Activated CD8-positive, alpha-beta memory T cell treated with anti-CD3 and anti-CD28 coated beads, Interleukin-2, amount 50 U/mL, for 24 hours (primary cell): ENCODE measurements at regions not wholly inside any gene's neighbourhood (a gene's known extent, or its start where the extent isn't known, plus 50 kb on each side); places are given as distances from the start of the nearest gene placed in this dataset.

Experiments used
- DNase-seq: peaks from one replicate; pipeline ENCODE4 v3.0.0-alpha.2; 2020; ENCODE audit errors: extremely low read depth

DNA sequence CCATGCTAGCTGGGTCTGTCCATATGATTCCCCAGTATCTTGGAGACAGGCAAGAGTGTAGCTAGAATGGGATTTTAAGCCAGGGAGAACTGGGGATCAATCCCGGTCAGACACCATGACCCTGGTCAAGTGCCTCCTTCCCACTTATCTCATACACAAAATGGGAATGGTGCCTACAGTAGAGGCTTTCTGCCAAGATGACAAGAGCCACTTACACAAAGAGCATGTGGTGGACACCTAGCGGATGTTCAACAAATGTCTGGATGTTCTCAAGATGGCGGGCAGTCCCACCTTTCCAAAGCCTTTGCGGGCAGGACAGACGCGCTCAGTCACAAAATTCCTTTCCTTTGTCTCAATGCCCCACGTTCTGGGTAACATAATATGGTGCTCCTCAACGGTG lies 57.3 kb downstream of the MAF start:
- no peak for DNase-seq

DNA sequence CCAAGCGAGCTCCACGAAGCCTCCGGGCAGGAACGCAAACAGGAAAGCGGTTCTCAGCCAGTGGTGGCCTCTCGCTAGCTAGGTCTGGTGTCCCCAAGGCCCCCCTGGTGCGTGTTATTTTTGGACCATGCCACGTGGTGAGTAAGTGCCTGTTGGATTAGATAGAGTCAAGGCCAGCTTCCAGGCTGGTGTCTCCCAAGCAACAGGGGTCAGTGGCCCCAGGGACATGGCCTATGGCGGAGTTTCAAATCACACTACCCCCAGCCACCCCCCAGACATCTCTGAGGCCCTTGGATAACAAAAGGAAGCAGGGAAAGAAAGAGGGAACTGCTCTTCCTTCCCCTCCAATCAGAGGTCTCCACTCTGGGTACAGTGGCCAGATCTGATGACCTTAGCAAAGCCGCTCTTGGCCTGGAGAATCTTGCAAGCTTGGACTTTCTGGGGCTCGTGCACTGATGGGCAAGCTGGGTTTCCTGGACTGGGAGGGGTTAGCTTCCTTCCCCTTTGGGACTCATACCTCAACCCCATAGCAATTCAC lies 58.2 kb downstream of the MAF start:
- DNase-seq = no peak

DNA sequence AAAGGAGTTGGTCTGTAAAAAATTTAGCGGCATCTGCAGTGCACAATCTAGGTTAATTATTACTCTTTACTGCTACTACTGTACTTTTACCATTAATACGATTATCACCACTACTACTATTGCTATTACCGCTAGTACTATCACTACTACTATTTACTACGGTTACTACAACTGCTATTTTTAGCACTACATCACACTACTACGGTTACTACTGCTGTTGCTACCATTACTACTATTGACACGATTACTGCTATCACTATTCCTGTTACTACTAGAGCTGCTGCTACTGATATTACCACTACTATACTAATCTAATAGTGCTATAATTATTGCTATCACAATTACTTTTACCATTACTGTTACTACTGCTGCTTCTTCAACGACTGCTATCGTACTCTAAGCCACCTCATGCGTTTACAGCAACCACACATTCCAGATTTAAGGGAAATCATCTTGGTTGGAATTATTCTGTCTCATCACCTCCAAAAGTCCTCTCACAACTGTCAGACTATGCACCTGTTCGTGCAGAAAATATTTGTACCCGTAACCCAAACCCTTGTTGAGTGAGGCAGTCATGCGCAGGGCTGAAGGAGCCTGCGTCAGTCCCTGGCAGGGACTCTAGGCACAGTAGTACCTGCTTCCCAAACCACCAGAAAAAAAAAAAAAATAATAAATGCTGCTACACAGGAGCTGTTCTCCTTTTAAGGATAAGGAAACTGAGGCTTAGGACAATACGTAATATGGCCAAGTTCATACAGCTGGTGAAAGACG lies 59.5 kb downstream of the MAF start:
- DNase-seq = no peak

DNA sequence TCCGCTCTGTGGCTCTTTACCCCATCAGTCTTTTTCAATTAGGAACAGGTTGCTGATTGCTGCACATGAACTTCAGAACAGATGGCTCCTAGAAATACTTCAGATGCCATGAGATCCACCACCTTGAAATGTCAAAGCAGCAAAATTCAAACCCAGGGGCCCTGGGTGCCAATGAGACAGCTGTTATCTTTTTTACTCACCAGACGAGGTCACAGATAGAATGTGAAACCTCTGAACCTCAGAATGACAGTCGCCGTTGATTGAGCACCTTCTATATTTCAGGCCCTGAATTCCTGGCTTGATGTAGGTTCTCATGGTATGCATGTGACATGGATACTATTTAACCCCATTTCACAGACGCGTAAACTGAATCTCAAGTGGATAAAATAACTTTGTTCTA lies 63.0 kb downstream of the MAF start:
- no peak for DNase-seq

DNA sequence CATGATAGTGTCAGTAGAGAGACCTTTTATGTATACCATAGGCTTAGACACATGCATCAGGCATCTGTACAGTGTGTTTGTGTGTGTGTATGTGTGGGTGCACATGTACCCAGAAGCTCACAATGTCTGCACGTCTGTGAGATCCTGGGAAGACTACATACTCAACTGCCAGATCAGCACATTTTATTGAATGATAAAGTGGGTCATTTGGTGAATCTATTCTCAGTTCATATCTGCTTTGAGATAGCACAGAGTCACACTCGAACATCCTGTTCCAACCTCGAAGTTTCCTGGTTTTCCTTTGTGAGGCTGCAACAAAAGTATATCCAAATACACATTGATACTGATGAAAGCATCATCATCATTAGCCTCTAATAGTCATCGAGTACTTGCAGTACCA lies 63.6 kb downstream of the MAF start:
- no peak for DNase-seq

DNA sequence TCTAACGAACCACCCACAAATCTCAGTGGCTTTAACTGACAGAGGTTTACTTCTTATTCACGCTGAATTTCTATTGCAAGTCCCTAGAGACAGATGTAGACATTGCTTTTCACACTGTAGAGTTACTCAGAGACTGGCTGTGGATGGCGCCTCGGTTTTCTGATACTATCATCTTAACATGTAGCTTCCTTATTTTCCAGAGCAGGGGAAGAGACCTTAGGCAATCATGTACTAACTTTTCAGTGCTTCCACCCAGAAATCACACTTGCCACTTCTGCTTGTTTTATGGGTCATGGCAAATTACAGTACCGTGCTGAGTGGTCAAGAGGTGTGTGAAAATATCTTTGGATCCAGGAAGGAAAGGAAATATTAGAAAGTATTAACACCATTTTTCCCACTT lies 65.4 kb downstream of the MAF start:
- DNase-seq = no peak

DNA sequence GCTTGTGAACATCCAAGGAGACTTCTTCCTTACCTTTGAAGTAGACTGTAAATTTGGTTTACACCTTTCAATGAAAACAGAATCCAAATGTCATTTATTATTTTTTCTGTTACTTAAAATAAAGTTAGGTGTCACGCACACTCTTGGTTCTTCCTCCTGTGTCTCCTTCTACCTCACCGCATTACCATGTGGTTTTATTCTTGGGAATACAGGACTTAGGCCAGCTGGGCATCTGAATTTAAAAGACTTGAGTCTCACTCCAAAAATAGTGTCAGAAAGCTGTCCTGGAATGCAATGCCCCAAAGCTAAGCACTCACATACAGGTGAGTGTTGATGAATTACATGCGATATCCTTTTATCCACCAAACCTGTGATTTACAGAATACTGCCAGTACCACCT lies 66.4 kb downstream of the MAF start:
- DNase-seq = no peak

DNA sequence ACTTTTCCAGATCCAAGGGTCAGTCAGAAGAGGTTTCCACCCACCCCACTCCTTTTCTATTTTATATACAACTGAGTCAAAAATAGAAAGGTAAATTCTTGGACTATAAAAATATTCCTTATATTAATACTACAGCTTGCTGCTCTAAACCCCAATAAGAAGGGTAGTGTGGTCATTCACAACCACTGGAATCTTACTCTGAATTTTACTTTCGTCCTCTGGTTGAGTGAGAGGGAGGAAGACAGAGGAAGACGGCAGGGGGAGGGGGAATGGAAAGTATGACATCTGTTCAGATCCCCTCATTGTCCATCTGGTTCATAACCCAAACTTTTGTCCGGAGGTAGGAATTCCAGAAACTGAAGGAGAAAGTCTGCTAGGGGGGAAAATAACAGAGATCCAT lies 67.2 kb downstream of the MAF start:
- DNase-seq = no peak

DNA sequence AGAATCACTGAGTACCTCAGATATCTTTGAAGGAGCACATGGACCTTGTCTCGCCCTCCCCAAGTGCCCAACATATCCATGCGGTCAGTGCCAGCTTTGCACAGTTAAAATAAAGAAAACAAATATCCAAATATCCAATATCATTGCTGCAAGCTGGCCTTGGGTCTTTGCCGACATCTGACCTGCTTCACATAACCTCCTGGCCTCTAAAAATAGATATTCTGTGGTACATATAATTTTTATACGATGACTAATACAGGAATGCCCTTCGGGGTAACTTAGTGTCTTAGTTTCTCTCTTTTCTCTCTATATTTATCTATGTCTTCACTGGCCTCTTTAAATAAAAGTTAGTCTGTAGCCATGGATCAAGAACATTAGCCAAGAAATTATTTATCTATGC lies 67.8 kb downstream of the MAF start:
- DNase-seq = no peak

DNA sequence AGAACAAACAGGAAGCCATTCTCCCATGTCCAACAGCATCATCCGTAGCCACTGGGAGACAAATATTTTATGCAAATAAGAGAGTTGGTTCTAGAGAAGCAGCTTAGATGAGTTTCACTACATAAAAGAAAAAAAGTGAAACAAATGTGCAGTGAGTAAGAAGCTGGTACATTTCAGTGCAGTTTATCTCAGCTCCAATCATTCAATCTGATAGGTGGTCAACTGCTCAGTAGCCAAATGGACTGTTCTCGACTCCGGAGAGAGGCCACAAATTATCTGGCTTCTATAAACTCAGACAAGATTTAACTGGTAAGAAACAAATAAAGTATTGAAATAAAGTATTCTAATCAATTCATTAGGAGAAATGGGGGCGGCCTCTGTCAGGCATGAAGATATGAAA lies 68.3 kb downstream of the MAF start:
- no peak for DNase-seq

DNA sequence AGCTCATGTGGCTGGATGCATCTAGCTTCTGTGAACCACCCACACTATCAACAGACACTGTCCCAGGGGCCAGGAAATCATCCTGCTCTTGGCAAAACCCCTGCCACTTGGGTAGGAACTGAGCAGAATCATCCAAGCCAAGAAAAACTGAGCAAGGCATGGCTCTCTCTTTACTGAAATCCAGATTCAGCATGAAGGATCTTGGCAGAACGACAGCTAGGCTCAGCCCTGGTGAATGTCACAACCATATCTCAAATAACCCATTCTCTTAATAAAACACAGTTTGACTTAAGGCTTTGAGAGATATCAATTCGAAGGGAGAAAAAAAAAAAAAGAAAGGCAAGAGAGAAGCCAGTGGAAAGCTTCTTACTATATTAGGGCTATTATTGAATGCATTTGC lies 72.2 kb downstream of the MAF start:
- DNase-seq = no peak

DNA sequence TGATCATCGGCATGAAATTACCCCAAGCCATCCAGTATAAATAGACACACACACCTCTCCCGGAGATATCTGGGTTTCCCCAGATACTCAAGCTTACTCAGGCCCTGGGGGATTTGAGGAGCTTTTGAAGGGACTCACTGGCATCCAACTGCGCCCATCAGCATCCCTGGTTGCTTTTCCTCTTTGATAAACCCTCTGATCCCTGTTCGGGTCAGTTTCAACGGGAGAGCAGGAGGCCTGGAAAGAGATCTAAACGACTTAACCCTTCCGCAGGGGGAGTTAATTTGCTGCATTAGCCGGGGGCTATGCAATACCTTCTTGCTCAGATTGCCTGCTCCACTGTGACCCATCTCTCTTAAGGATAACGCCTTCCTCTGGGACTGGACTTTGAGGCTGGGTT lies 76.6 kb downstream of the MAF start:
- no peak for DNase-seq

DNA sequence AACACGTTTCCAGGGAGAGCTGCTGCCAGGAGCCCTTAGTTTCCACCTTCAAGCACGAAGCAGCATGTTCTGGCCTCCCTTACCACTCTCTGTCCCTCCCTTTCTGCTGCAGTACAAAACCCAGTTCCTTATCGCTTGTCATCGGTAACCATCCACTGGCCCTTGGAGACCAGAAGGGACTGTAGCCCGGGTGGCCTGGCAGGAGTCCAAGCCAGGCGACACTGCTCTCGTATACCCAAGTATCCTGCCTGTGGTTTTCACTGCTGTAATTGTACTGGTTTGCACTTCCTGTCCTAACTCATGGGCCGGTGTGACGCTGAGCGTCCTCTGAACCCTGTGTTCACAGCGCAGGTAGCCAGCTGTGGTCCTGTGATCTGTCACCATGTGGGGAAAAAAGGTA lies 81.1 kb downstream of the MAF start:
- no peak for DNase-seq

DNA sequence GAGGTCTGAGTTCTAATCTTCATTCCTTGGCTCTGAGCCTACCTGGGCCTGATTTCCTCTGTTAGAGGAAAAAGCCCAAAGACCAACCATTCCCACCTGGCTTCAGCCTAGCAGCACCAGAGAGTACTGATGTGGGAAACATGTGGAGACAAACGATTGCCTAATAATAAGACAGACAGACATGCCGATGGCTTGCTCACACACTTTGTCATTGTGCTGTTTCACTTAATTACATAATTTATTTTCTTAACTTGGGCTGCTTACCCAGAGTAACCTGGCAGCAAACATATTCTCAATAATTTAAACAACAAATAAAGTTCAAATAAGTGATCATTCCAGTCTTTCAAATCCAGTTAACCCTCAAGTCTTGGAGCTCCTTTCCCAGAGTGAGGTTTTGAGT lies 83.4 kb downstream of the MAF start:
- no peak for DNase-seq

DNA sequence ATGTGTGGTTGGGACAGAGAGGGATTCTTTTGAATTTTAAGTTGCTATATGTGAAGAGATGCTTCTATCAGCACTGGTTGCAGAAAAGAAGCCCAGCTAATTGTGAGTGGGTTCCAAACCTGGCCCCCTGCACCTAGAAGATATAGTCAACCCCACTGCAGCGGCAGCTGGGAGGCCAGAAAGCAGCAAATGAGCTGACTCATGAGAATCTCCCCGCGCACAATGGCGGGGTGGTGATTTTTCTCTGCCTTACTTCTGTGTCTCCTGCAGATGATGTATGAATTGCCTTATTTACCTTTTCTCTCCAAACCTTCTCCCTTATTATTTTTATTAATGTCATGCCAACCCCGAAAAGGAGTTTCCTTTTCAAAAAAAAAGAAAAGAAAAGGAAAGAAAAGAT lies 89.7 kb downstream of the MAF start:
- no peak for DNase-seq

DNA sequence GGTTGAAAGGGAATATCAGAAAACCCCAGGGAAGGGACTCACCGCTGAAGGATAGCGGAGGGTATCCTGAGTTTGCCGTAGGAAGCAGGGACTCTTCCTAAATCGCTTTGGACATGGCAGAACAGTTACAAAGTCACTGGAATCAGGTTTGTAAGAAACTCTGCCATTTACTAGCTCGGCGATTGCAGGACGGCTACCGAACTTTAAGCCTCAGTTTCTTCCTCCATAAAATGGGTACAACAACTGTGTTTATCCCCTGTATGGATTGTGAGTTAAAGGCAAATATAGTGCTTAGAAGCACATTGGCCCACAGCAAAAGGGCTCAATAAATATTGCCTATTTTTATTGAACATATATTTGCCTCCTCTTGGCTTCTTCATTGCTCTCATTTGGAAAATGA lies 90.6 kb downstream of the MAF start:
- no peak for DNase-seq

DNA sequence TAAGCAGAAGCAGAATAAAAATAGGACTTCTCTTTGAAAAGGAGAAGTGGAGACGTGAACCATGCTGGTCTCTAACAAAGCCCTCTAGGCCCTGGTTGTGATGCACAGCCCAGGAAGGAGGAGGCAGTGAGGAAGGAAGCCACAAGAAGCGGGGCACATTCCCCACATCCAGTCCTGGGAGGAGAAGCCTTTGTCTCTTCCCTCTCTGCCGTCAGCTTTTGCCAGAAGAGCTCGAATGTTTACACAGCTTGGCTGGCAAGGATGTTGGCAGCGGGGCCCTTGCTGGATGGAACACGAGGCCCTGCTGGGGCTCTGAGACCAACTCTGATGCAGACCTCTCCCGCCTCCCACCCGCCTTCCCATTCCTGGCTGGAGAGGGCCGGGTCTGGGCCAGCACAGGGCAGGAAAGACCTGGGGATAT lies 91.3 kb downstream of the MAF start:
- DNase-seq = no peak

DNA sequence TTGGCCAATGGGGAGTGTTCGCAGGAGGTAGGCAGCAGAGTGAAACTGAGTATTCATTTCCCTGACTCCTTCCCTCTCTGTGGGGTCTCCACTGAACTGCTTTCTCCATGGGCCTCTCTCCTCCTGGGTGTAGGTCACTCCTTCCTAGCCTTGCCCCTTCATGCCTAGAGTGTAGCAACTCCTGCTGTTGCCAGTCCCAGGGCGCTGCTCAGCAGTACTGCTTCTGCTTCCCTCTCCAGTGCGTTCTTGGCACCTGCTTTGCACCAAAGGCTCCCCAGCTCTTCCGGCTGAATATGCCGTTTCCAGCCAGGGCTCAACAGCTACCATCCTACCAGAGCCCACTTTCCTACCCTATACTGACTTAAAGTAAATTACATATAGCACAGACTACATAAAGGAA lies 92.2 kb downstream of the MAF start:
- no peak for DNase-seq

DNA sequence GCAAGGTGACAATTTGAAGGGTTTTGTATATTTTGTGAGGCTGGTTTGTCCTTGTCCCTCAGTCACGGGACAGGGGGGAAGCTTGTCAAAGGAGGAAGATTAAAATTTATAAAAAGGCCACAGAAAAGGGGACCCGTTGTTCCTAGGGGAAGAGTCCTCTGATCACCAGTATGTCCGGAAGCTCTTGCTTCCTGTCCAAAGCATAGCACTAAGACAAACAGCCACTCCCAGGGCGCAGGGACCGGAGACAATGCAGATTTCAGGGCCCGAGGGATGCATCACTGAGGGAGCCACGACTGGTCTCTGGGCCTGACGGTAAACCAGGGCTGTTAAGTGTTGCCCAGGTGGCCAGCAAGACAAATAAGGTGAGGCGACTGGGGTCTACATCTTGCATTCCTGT lies 95.2 kb downstream of the MAF start:
- no peak for DNase-seq

DNA sequence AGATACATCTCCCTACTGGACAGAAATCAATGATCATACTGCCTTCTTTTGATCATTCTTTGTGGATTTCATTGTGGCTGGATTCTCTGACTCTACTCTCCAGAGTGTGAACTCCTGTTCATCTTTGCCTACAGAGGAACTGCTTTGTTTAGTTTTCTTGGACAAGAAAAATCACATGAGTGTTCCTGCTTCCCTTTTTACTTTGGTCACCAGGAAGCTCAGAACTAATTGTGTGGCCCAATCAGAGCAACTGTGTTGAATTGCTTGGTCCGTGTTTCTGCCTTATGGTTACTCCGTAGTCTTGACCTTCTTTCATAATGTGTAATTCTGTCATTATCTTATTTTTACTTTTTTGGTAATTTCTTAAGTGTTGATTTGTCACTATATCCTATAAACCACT lies 97.0 kb downstream of the MAF start:
- DNase-seq = no peak

DNA sequence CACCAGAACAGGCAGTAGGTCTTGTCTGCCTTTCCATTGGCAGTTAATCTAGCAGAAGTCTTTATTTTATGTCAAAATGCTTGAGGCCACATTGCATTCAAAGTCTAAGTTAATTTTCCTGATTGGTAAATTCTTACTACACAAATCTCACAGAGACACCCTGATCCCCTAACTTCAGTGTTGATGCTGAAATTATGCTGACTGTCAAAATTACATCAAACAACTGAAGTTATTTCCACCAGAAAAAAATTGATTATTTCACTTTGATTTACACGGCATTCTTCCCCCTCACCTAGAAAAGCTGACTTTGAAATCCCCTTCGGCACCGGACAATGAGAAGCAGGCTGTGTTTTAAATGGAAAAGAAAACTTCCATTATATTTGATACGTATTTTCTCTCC lies 99.1 kb downstream of the MAF start:
- DNase-seq = no peak

DNA sequence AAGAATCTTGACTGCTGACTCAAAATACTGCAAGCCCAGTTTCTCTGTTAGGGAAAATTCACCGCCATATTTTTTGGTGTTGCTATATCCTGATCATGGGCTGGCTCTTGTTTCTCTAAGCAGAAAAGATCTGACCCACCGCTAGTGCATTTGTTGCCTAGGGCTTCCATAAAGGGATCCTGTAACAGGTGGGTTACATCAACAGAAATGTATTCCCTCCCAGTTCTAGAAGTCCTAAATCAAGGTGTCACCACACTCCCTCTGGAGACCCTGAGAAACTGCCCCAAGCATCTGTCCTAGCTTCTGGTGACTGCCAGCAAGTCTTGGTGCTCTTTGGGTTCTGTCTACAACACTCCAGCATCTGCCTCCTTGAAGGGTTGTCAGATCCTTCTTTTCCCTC lies 99.7 kb downstream of the MAF start:
- no peak for DNase-seq

DNA sequence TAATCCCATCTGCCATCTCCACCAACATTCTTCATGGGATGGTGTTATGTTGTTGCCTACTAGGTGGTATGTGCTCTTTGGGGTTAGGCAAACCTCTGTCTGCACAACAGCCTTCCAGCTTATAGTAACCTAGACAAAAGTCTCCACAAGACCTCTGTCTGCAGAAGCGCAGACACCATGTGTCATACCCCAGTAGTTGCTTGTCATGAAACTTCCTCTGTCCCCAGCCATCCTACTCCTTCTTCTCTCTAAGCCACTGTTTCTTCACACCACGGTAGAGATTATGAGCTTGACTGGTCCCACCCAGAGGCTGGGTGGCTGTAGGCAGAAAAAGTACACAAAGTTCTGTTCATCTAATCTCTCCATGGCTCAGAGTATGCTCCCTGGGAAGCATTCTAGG lies 100.3 kb downstream of the MAF start:
- DNase-seq = no peak

DNA sequence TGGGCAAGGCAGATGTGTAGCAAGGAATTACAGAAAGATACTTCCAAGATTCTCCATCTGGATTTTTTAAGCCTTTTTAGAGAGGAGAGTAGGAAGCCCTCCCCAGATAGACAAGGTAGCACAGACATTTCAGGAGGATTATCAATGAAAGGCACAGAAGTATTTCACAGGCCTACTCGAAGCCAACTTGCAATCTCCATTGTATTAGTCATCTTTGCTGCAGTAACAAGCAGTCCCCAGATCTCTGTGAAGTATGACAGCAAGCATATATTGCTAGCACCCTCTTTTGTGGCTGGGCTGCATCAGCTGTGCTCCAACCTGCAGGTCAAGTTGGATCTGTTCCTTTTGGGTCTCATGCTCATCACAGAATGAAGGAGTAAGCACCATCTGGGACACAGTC lies 101.6 kb downstream of the MAF start:
- no peak for DNase-seq
